ENCODE measurements at regions not wholly inside any gene's neighbourhood (a gene's known extent, or its start where the extent isn't known, plus 50 kb on each side); places are given as distances from the start of the nearest gene placed in this dataset.

DNA sequence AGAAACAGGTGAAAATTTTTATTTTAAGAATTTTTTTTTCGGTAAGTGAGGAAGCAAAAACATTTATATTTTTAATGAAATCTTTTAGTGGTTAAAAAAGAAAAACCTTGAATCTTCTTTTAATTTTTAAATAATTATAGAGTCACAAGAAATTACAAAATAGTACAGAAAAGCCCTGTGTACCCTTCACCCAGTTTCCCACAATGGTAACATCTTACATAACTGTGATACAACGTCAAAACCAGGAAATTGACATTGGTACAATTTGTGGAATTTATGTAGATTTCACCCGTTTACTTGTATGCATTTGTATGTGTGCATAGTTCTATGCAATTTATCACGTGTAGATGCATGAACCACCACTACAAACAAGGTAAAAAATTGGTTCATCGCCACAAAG lies 285.9 kb downstream of the MTX2 start:
- TF ChIP-seq, protein P1, sequence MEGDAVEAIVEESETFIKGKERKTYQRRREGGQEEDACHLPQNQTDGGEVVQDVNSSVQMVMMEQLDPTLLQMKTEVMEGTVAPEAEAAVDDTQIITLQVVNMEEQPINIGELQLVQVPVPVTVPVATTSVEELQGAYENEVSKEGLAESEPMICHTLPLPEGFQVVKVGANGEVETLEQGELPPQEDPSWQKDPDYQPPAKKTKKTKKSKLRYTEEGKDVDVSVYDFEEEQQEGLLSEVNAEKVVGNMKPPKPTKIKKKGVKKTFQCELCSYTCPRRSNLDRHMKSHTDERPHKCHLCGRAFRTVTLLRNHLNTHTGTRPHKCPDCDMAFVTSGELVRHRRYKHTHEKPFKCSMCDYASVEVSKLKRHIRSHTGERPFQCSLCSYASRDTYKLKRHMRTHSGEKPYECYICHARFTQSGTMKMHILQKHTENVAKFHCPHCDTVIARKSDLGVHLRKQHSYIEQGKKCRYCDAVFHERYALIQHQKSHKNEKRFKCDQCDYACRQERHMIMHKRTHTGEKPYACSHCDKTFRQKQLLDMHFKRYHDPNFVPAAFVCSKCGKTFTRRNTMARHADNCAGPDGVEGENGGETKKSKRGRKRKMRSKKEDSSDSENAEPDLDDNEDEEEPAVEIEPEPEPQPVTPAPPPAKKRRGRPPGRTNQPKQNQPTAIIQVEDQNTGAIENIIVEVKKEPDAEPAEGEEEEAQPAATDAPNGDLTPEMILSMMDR (IDR thresholded peaks at IDR 0.05; ENCODE audit: insufficient read depth, low read length, poor library complexity, severe bottlenecking), result no peak
- no peaks in the 10 kb centered on the region; the same call in 1 of the 2 replicates for H3K27me3 ChIP-seq (replicated peaks; ENCODE audit: control insufficient read depth, insufficient read depth, low read length)
- H3K4me3 ChIP-seq (replicated peaks; ENCODE audit: low read depth, low read length), result no peak overlapping the region

DNA sequence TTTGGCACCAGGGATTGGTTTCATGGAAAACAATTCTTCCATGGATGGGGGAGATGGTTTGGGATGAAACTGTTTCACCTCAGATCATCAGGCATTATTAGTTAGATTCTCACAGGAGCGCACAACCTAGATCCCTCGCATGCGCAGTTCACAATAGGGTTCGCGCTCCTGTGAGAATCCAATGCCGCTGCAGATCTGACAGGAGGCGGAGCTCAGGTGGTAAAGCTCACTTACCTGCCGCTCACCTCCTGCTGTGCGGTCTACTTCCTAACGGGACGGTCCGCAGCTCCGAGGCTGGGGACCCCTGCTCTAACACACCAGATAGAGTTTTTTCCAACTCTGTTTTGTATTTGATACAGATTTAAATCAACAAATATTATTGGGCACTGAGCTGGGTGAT lies 286.5 kb downstream of the MTX2 start:
- no peak for DNase-seq (ENCODE audit: extremely low read depth, insufficient read length)
- TF ChIP-seq, protein P1 (IDR thresholded peaks at IDR 0.05; ENCODE audit: insufficient read depth, low read length, poor library complexity, severe bottlenecking), result no peak
- no peaks in the 10 kb centered on the region for H3K36me3 ChIP-seq (ENCODE audit: control insufficient read depth, insufficient read depth, low read length)
- H3K27me3 ChIP-seq (replicated peaks; ENCODE audit: control insufficient read depth, insufficient read depth, low read length), result no peaks in the 10 kb centered on the region
- no peak overlapping the region for H3K4me3 ChIP-seq (replicated peaks; ENCODE audit: low read depth, low read length)

More for the DNA sequence above, 285.9 kb downstream of the MTX2 start:
- DNase-seq (ENCODE audit: extremely low read depth, insufficient read length), result no peak
- H3K36me3 ChIP-seq (ENCODE audit: control insufficient read depth, insufficient read depth, low read length), result no peaks in the 10 kb centered on the region

DNA sequence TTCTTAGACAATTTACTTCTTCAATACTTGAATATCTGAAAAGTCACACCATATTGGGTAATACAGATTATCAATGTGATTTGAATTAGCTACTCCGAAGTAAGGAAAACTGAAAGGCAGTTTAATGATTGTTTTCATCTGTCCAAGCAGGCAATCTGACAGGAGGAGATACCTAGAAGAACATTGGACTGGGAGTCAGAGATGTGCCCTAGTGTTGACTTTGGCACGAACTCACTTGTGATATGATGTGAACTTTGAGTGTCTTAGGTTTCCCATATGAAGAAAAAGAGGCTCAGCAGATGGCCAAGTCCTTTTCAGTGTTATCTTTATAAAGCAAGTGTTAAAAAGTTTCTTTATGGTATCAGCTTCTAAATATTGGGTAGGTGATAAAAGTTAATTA lies 287.1 kb downstream of the MTX2 start:
- no peaks in the 10 kb centered on the region for H3K36me3 ChIP-seq (ENCODE audit: control insufficient read depth, insufficient read depth, low read length)
- H3K27me3 ChIP-seq (replicated peaks; ENCODE audit: control insufficient read depth, insufficient read depth, low read length), result no peaks in the 10 kb centered on the region
- DNase-seq (ENCODE audit: extremely low read depth, insufficient read length), result no peak
- no peak overlapping the region for H3K4me3 ChIP-seq (replicated peaks; ENCODE audit: low read depth, low read length)
- TF ChIP-seq, protein P1 (IDR thresholded peaks at IDR 0.05; ENCODE audit: insufficient read depth, low read length, poor library complexity, severe bottlenecking), result no peak

DNA sequence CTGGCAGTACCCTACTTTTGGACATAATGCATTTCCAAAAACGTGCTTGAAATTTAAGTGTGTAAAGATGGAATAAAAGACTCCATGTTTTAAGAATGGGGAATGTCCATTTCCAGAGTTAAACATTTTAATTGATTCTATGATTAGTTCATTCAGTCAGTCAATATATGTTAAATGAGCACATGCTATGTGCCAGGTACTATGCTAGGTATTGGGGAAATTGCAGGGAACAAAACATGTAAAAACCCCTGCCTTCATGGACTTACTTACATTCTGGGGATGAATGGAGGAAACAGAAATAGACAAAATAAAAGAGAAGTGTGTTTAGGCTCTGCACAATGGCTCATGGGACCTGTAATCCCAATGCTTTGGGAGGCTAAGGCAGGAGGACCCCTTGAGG lies 288.6 kb downstream of the MTX2 start:
- H3K36me3 ChIP-seq (ENCODE audit: control insufficient read depth, insufficient read depth, low read length), result no peaks in the 10 kb centered on the region
- H3K27me3 ChIP-seq (replicated peaks; ENCODE audit: control insufficient read depth, insufficient read depth, low read length), result no peaks in the 10 kb centered on the region
- DNase-seq (ENCODE audit: extremely low read depth, insufficient read length), result no peak
- TF ChIP-seq, protein P1 (IDR thresholded peaks at IDR 0.05; ENCODE audit: insufficient read depth, low read length, poor library complexity, severe bottlenecking), result no peak
- no peak overlapping the region for H3K4me3 ChIP-seq (replicated peaks; ENCODE audit: low read depth, low read length)

DNA sequence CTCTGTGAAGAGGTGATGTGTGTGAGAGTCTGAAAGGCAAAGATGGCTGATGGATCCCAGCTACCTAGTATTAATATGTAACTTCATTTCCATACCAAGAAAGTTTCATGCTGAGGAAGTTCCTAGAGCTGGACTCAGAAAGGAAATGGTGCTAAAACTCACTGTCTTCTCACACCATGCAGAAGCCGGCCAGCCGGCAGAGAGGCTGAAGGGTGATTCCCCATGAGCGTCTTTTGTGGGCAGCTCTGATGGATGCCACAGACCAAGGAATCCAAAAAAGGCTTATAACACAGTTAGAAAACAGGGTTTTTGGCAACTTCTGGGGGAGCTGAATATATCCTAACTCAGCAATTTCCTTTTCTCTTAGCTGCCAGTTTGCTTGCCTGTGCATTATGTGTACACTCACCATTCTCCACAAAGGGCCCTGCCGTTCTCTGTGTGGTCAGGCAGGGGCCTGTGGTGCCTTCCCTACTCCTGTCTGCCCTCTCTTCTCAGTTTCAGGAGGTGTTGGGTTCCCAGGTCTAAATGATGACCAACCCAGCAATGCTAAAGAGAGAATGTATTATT lies 289.4 kb downstream of the MTX2 start:
- TF ChIP-seq, protein P1 (IDR thresholded peaks at IDR 0.05; ENCODE audit: insufficient read depth, low read length, poor library complexity, severe bottlenecking), result no peak
- no peak for DNase-seq (ENCODE audit: extremely low read depth, insufficient read length)
- H3K36me3 ChIP-seq (ENCODE audit: control insufficient read depth, insufficient read depth, low read length), result no peaks in the 10 kb centered on the region

DNA sequence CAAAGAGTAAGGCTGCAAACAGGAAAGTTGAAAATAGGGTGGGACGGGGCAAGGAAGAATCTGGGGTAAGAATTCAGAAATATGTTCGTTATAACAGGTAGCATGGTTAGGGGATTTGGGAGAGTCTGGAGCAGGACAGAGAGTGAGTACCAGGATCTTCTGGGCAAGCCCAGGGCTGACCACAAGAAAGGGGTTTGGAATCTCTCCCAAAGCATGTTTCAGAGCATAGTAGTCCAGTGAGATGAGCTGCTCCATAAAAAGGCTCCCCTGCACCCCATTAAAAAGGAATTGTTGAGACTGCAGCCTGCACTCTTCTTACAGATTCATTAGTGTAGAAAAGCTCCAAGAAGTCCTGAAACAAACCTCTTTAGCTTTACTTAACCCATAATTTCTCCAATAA lies 291.1 kb downstream of the MTX2 start:
- no peak for DNase-seq (ENCODE audit: extremely low read depth, insufficient read length)
- TF ChIP-seq, protein P1 (IDR thresholded peaks at IDR 0.05; ENCODE audit: insufficient read depth, low read length, poor library complexity, severe bottlenecking), result no peak
- Histone ChIP-seq H3K27me3 (replicated peaks; ENCODE audit: control insufficient read depth, insufficient read depth, low read length) (no peaks in the 10 kb centered on the region), H3K4me3 (replicated peaks; ENCODE audit: low read depth, low read length) (no peak overlapping the region), H3K36me3 (ENCODE audit: control insufficient read depth, insufficient read depth, low read length) (no peaks in the 10 kb centered on the region)

More for the DNA sequence above, 289.4 kb downstream of the MTX2 start:
- Histone ChIP-seq H3K27me3 (replicated peaks; ENCODE audit: control insufficient read depth, insufficient read depth, low read length) (no peaks in the 10 kb centered on the region), H3K4me3 (replicated peaks; ENCODE audit: low read depth, low read length) (no peak overlapping the region)

Measured in GM06990 (cell line).